ENCODE measurements at regions not wholly inside any gene's neighbourhood (a gene's known extent, or its start where the extent isn't known, plus 50 kb on each side); places are given as distances from the start of the nearest gene placed in this dataset.
"Not testable (repeated sequence)": the region's sequence is repeated elsewhere in the genome, so short reads cannot be mapped to it uniquely, and the experiment has no call there.

- no peak overlapping the region for H3K4me3 ChIP-seq (ENCODE audit: low read length)
- no peak overlapping the region for H3K9ac ChIP-seq (ENCODE audit: low read depth, low read length)
- peaks cover 4% of the 10 kb centered on the region for H3K27me3 ChIP-seq (ENCODE audit: control insufficient read depth, insufficient read depth, low read length)
- no peaks in the 10 kb centered on the region for H3K36me3 ChIP-seq (ENCODE audit: insufficient read depth, low read length)
- H3K9me3 ChIP-seq (replicated peaks; ENCODE audit: low read length) = no peaks in the 10 kb centered on the region
- H3K4me1 ChIP-seq (ENCODE audit: control insufficient read depth, insufficient read depth, low read length) = no peaks in the 10 kb centered on the region
- H3K4me2 ChIP-seq (ENCODE audit: low read length) = no peak overlapping the region
These were observed 138.9 kb upstream of the RORA start for GRCh38 chr15:61367953-61368352.

DNA sequence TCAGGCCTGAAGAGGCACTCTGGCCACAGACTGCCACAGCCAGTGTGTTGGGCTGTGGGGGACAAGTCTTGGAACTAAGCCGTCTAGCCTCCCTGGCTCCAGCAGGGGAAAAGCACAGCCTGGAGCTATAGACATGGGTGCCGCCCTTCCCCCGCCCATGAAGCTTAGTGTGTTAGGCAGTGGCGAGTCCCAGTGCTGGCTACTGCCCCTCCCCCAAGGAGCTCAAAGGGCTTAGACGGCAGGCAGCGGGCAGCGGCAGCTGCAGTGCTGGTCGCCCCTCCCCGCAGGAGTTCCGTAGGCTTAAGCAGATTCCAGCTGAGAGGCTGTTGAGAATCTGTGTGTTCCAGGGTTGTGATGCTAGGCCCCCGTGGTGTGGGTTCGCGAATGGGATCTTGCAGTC is 135.8 kb upstream of the RORA start:
- Histone ChIP-seq H3K27me3 (ENCODE audit: control insufficient read depth, insufficient read depth, low read length) (no peaks in the 10 kb centered on the region), H3K4me3 (ENCODE audit: low read length) (no peak overlapping the region), H3K9ac (ENCODE audit: low read depth, low read length) (no peak overlapping the region), H3K36me3 (ENCODE audit: insufficient read depth, low read length) (no peaks in the 10 kb centered on the region), H3K4me2 (ENCODE audit: low read length) (no peak overlapping the region), H3K9me3 (replicated peaks; ENCODE audit: low read length) (no peaks in the 10 kb centered on the region), H3K4me1 (ENCODE audit: control insufficient read depth, insufficient read depth, low read length) (no peaks in the 10 kb centered on the region)

DNA sequence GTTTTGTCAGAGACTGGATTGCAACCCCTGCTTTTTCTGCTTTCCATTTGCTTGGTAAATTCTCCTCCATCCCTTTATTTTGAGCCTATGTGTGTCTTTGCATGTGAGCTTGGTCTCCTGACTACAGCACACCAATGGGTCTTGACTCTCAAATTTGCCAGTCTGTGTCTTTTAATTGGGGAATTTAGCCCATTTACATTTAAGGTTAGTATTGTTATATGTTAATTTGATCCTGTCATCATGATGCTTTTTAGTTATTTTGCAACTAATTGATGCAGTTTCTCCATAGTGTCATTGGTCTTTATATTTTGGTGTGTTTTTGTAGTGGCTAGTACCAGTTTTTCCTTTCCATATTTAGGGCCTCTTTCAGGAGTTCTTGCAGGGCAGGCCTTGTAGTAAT is 133.8 kb upstream of the RORA start:
- not testable (repeated sequence) for H3K9me3 ChIP-seq (replicated peaks; ENCODE audit: low read length); H3K4me2 ChIP-seq (ENCODE audit: low read length); H3K36me3 ChIP-seq (ENCODE audit: insufficient read depth, low read length); H3K9ac ChIP-seq (ENCODE audit: low read depth, low read length); H3K27me3 ChIP-seq (ENCODE audit: control insufficient read depth, insufficient read depth, low read length); H3K4me3 ChIP-seq (ENCODE audit: low read length); H3K4me1 ChIP-seq (ENCODE audit: control insufficient read depth, insufficient read depth, low read length)

- Histone ChIP-seq H3K4me1 (ENCODE audit: control insufficient read depth, insufficient read depth, low read length) (no peaks in the 10 kb centered on the region), H3K27me3 (ENCODE audit: control insufficient read depth, insufficient read depth, low read length) (peaks cover 10% of the 10 kb centered on the region), H3K4me3 (ENCODE audit: low read length) (no peak overlapping the region), H3K9me3 (replicated peaks; ENCODE audit: low read length) (no peaks in the 10 kb centered on the region), H3K9ac (ENCODE audit: low read depth, low read length) (no peak overlapping the region), H3K36me3 (ENCODE audit: insufficient read depth, low read length) (no peaks in the 10 kb centered on the region), H3K4me2 (ENCODE audit: low read length) (no peak overlapping the region)
These were observed 115.2 kb upstream of the RORA start for GRCh38 chr15:61344293-61344692.

GRCh38 chr15:61342390-61342789 is 113.3 kb upstream of the RORA start:
- no peaks in the 10 kb centered on the region for H3K4me1 ChIP-seq (ENCODE audit: control insufficient read depth, insufficient read depth, low read length)
- no peaks in the 10 kb centered on the region for H3K36me3 ChIP-seq (ENCODE audit: insufficient read depth, low read length)
- H3K27me3 ChIP-seq (ENCODE audit: control insufficient read depth, insufficient read depth, low read length) = peaks cover 15% of the 10 kb centered on the region
- H3K4me3 ChIP-seq (ENCODE audit: low read length) = no peak overlapping the region
- no peaks in the 10 kb centered on the region for H3K9me3 ChIP-seq (replicated peaks; ENCODE audit: low read length)
- H3K4me2 ChIP-seq (ENCODE audit: low read length) = no peak overlapping the region
- no peak overlapping the region for H3K9ac ChIP-seq (ENCODE audit: low read depth, low read length)

DNA sequence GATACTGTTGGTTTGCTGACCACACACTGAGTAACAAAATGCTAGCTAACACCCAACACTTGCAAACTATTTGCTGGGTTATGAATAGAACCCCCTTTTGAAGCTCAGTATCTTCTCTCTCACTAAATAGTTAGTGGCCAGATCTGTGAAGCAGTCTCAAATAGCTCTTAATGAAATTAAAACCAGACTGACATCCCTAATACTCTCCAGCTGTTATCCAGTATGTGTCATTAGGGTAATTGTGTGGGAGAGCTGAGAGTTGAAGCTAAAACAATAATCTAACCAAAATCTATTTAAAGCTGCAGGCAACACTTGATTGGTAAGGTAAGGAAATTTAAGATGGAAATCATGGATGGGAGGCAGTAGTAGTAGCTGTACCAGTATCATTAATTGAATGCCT is 110.4 kb upstream of the RORA start:
- Histone ChIP-seq H3K4me3 (ENCODE audit: low read length) (no peak overlapping the region), H3K36me3 (ENCODE audit: insufficient read depth, low read length) (no peaks in the 10 kb centered on the region), H3K4me2 (ENCODE audit: low read length) (no peak overlapping the region), H3K9ac (ENCODE audit: low read depth, low read length) (no peak overlapping the region), H3K9me3 (replicated peaks; ENCODE audit: low read length) (no peaks in the 10 kb centered on the region), H3K27me3 (ENCODE audit: control insufficient read depth, insufficient read depth, low read length) (peaks cover 15% of the 10 kb centered on the region), H3K4me1 (ENCODE audit: control insufficient read depth, insufficient read depth, low read length) (no peaks in the 10 kb centered on the region)

DNA sequence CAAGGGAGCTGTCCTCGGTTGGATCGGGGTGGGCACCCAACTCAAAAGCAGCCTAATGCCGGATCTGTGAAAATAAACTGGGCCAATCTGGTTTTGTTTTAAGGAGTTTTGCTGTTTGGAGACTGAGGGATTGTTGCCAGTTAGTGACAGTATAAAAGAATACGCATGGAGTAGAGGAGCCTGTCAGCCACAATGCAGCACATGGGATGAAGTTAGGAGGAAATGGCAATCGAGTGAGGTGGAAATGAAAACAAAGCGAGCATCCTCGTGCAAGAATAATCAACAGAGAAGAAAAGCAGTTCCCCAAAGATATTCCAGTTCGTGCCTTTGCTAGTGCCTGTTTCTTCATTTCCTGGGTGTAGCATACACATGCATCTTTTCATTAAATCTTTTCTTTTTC is 108.4 kb upstream of the RORA start:
- Histone ChIP-seq H3K27me3 (ENCODE audit: control insufficient read depth, insufficient read depth, low read length) (peaks cover 11% of the 10 kb centered on the region), H3K9me3 (replicated peaks; ENCODE audit: low read length) (no peaks in the 10 kb centered on the region), H3K4me2 (ENCODE audit: low read length) (no peak overlapping the region), H3K4me1 (ENCODE audit: control insufficient read depth, insufficient read depth, low read length) (no peaks in the 10 kb centered on the region), H3K4me3 (ENCODE audit: low read length) (no peak overlapping the region), H3K9ac (ENCODE audit: low read depth, low read length) (no peak overlapping the region), H3K36me3 (ENCODE audit: insufficient read depth, low read length) (no peaks in the 10 kb centered on the region)

DNA sequence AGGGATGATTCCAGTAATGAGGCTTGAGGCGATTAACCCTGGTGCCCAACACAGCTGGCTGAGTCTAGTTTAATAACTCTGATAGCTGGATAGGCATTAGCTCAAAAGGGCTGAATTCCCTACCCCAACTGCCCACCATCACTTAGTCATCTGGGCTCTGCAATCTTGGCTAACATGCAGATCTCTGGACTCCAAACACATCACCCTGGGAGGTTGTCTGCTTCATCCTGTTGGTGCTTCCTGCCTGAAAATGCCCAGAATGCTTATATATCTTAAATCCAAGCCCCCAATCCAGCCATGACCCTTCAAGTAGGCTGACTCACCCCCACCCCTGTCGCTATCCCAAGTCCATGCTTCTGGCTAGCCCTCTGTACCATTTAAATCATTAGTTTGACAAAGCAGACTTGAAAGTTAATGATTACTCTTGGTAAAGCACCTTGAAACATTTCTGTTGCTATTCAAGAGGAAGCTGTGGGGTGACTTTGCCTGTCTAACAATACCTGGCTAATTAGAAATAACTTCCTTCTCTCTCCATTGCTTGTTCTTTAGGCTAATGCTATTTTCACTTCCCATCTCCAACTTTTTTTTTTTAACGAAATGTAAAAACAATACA is 107.0 kb upstream of the RORA start:
- no peaks in the 10 kb centered on the region for H3K36me3 ChIP-seq (ENCODE audit: insufficient read depth, low read length)
- no peaks in the 10 kb centered on the region for H3K4me1 ChIP-seq (ENCODE audit: control insufficient read depth, insufficient read depth, low read length)
- no peak overlapping the region for H3K4me2 ChIP-seq (ENCODE audit: low read length)
- H3K9ac ChIP-seq (ENCODE audit: low read depth, low read length) = no peak overlapping the region
- H3K27me3 ChIP-seq (ENCODE audit: control insufficient read depth, insufficient read depth, low read length) = peaks cover 14% of the 10 kb centered on the region
- H3K9me3 ChIP-seq (replicated peaks; ENCODE audit: low read length) = no peaks in the 10 kb centered on the region
- H3K4me3 ChIP-seq (ENCODE audit: low read length) = no peak overlapping the region

DNA sequence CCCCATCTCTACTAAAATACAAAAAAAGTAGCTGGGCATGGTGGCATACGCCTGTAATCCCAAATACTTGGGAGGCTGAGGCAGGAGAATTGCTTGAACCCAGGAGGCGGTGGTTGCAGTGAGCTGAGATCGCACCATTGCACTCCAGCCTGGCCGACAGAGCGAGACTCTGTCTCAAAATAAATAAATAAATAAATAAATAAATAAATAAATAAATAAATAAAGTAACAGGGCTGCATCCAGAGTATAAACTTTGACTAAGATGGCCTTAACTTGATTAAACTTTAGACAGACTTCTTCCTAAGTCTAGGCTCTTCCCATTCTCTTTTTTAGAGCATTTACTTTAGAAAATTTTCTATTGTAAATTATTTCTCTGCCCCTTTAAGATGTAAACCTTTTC is 105.6 kb upstream of the RORA start:
- H3K9ac ChIP-seq (ENCODE audit: low read depth, low read length); H3K4me1 ChIP-seq (ENCODE audit: control insufficient read depth, insufficient read depth, low read length); H3K4me2 ChIP-seq (ENCODE audit: low read length); H3K4me3 ChIP-seq (ENCODE audit: low read length); H3K36me3 ChIP-seq (ENCODE audit: insufficient read depth, low read length); H3K9me3 ChIP-seq (replicated peaks; ENCODE audit: low read length): not testable (repeated sequence)
- peaks cover 14% of the 10 kb centered on the region for H3K27me3 ChIP-seq (ENCODE audit: control insufficient read depth, insufficient read depth, low read length)

- H3K9ac ChIP-seq (ENCODE audit: low read depth, low read length) = no peak overlapping the region
- H3K4me2 ChIP-seq (ENCODE audit: low read length) = no peak overlapping the region
- no peaks in the 10 kb centered on the region for H3K9me3 ChIP-seq (replicated peaks; ENCODE audit: low read length)
- H3K36me3 ChIP-seq (ENCODE audit: insufficient read depth, low read length) = no peaks in the 10 kb centered on the region
- no peaks in the 10 kb centered on the region for H3K4me1 ChIP-seq (ENCODE audit: control insufficient read depth, insufficient read depth, low read length)
- H3K27me3 ChIP-seq (ENCODE audit: control insufficient read depth, insufficient read depth, low read length) = peaks cover 9% of the 10 kb centered on the region
- H3K4me3 ChIP-seq (ENCODE audit: low read length) = no peak overlapping the region
These were observed 101.9 kb upstream of the RORA start for GRCh38 chr15:61331019-61331418.

DNA sequence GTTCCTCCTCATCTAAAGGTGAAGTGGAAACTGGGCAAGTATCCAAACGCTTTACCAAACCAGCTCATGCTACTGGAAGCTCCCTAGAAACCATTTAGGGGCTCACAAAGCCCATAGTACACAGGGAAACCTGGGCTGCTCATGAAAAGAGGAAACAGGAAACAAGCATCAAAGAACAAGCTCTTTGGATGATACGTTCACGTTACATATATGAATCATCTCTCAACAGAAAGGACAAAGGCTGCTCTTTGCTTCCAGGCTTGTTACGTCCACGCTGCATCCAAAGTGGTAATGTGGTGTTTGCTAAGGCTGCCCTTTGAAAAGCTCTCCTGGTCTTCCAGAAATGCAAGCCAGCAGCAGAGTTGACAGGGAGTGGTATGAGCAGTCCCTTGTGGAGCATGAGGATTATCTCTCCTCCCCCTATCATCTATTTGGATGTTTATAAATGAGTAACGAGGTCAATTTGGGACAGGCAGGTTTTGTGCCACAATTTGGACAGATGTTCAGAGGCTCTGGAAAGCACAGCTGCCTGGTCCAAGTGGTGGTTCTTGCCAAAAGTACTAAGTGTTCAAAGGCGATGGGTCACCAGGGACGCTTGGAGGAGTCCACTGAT is 98.0 kb upstream of the RORA start:
- Histone ChIP-seq H3K9me3 (replicated peaks; ENCODE audit: low read length) (no peaks in the 10 kb centered on the region), H3K4me1 (ENCODE audit: control insufficient read depth, insufficient read depth, low read length) (no peaks in the 10 kb centered on the region), H3K4me3 (ENCODE audit: low read length) (no peak overlapping the region), H3K27me3 (ENCODE audit: control insufficient read depth, insufficient read depth, low read length) (peaks cover 11% of the 10 kb centered on the region), H3K36me3 (ENCODE audit: insufficient read depth, low read length) (no peaks in the 10 kb centered on the region), H3K4me2 (ENCODE audit: low read length) (no peak overlapping the region), H3K9ac (ENCODE audit: low read depth, low read length) (no peak overlapping the region)

DNA sequence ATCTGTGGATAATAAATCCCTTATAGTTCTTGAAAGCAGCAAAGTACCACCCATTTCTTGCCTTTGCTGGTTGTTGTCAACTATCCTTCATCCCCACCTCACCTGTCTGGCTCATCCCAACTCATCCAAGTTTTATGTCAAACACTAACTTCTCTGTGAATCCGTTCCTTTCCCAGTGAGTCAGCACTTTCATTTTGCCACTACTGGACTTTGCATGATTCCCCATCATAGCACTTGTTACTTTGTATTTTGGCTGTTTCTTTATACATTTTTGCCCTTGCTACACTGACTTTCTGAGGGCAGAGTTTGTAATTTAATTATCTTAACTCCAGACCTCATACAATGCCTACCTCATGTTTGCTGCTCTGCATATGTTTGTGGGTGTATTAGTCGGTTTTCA is 90.8 kb upstream of the RORA start:
- no peak overlapping the region for H3K9ac ChIP-seq (ENCODE audit: low read depth, low read length)
- no peak overlapping the region for H3K4me2 ChIP-seq (ENCODE audit: low read length)
- H3K36me3 ChIP-seq (ENCODE audit: insufficient read depth, low read length) = no peaks in the 10 kb centered on the region
- H3K4me1 ChIP-seq (ENCODE audit: control insufficient read depth, insufficient read depth, low read length) = no peaks in the 10 kb centered on the region
- no peaks in the 10 kb centered on the region for H3K9me3 ChIP-seq (replicated peaks; ENCODE audit: low read length)
- peaks cover 38% of the 10 kb centered on the region for H3K27me3 ChIP-seq (ENCODE audit: control insufficient read depth, insufficient read depth, low read length)
- no peak overlapping the region for H3K4me3 ChIP-seq (ENCODE audit: low read length)
